ENCODE measurements at regions not wholly inside any gene's neighbourhood (a gene's known extent, or its start where the extent isn't known, plus 50 kb on each side); places are given as distances from the start of the nearest gene placed in this dataset.
"Not testable (repeated sequence)": the region's sequence is repeated elsewhere in the genome, so short reads cannot be mapped to it uniquely, and the experiment has no call there.

DNA sequence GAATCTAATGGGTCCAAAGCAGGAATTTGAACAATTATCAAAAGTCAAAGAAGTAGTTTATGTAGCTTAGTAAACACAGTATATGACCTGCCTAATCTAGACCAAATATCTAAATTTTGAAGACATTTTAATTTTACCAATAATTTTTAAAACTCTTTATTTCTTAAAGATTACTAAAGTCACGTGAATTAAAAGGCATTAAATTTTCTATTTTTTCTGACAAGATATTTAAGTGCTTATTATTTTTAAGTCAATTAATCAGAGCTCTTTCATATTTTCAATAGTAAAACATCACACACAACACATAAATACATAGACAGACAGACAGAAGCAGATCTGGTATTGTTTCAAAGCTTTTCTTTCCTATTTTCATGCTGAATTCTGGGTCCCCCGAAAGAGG is 89.5 kb downstream of the ZNF467 start:
- no peak for DNase-seq (ENCODE audit: low read depth)
- TF ChIP-seq, protein P1, sequence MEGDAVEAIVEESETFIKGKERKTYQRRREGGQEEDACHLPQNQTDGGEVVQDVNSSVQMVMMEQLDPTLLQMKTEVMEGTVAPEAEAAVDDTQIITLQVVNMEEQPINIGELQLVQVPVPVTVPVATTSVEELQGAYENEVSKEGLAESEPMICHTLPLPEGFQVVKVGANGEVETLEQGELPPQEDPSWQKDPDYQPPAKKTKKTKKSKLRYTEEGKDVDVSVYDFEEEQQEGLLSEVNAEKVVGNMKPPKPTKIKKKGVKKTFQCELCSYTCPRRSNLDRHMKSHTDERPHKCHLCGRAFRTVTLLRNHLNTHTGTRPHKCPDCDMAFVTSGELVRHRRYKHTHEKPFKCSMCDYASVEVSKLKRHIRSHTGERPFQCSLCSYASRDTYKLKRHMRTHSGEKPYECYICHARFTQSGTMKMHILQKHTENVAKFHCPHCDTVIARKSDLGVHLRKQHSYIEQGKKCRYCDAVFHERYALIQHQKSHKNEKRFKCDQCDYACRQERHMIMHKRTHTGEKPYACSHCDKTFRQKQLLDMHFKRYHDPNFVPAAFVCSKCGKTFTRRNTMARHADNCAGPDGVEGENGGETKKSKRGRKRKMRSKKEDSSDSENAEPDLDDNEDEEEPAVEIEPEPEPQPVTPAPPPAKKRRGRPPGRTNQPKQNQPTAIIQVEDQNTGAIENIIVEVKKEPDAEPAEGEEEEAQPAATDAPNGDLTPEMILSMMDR (IDR thresholded peaks at IDR 0.05; ENCODE audit: control insufficient read depth, insufficient read depth, low read depth, low read length, missing control alignments): no peak
- no peak overlapping the region for H3K4me3 ChIP-seq (ENCODE audit: control insufficient read depth, low read depth, low read length)

DNA sequence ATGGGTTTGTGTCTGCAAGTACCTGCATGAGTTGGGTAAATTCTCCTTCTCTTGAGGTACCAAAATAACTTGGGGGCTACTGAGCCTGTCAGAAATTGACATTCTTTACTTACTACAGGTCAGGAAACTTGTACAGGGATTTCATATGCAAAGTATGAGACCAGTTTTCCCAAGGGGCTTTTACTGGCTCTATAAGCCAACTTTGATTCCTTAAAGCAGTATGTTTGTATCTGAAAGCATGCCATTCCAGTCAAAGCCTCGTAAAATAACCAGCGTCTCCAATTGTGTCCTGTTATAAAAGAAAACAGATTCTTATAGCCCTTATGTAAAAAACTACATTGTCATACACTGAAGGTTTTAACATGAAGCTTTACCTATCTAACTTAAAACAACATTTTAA is 90.2 kb downstream of the ZNF467 start:
- no peak overlapping the region for H3K4me3 ChIP-seq (ENCODE audit: control insufficient read depth, low read depth, low read length)
- TF ChIP-seq, protein P1 (IDR thresholded peaks at IDR 0.05; ENCODE audit: control insufficient read depth, insufficient read depth, low read depth, low read length, missing control alignments): no peak
- DNase-seq (ENCODE audit: low read depth): no peak

DNA sequence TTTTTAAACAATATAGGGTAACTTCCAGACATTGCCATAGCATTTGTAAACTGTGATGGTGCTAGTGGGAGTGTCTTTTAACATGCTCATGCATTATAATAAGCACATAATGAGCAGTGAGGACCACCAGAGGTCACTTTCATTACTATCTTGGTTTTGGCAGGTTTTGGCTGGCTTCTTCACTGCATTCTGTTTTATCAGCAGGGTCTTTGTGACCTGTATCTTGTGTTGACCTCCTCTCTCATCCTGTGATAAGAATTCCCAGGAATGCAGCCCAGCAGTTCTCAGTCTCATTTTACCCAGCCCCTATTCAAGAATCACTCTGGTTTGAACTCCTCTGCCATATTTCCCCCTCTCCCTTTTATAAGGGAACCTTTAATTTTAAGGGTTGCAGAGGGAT is 91.3 kb downstream of the ZNF467 start:
- TF ChIP-seq, protein P1 (IDR thresholded peaks at IDR 0.05; ENCODE audit: control insufficient read depth, insufficient read depth, low read depth, low read length, missing control alignments): no peak
- no peak overlapping the region for H3K4me3 ChIP-seq (ENCODE audit: control insufficient read depth, low read depth, low read length)
- DNase-seq (ENCODE audit: low read depth): no peak

DNA sequence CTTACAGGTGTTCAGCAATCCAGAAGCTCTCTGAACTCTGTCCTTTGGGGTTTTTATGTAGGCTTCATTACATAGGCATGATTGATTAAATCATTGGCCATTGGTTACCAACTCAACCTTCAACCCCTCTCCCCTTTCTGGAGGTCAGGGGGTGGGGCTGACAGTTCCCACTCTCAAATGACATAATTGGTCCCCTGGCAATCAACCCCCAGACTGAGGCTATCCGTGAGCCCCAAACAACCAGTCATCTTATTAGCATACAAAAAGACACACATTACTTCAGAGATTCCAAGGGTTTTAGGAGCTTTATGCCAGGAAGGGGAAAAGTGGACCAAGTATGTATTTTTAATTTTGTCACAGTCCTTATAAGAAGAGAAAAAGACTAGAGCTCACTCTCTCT is 92.1 kb downstream of the ZNF467 start:
- no peak for DNase-seq (ENCODE audit: low read depth)
- TF ChIP-seq, protein P1 (IDR thresholded peaks at IDR 0.05; ENCODE audit: control insufficient read depth, insufficient read depth, low read depth, low read length, missing control alignments): no peak
- H3K4me3 ChIP-seq (ENCODE audit: control insufficient read depth, low read depth, low read length): no peak overlapping the region

DNA sequence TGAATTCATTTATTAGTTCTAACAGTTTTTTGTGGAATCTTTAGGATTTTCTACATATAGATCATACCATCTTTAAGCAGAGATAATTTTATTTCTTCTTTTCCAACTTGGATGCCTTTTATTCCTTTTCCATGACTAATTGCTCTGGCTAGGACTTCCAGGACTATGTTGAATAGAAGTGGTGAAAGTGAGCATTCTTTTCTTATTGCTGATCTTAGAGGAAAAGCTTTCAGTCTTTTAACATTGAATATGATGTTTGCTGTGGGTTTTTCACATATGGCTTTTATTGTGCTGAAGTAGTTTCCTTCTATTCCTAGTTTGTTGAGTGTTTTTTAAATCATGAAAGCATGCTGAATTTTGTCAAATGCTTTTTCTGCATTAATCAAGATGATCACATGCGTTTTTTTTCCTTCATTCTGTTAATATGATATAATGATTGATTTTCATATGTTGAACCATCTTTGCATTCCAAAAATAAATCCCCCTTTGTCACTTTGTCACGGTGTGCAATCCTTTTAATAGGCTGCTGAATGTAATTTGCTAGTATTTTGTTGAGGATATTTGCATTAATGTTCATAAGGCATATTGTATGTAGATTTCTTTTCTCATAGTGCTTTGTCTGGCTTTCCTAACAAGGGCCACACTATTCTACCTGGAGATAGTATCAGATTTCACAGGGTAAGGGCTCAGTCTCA is 92.9 kb downstream of the ZNF467 start:
- TF ChIP-seq, protein P1 (IDR thresholded peaks at IDR 0.05; ENCODE audit: control insufficient read depth, insufficient read depth, low read depth, low read length, missing control alignments): no peak
- no peak overlapping the region for H3K4me3 ChIP-seq (ENCODE audit: control insufficient read depth, low read depth, low read length)
- no peak for DNase-seq (ENCODE audit: low read depth)

DNA sequence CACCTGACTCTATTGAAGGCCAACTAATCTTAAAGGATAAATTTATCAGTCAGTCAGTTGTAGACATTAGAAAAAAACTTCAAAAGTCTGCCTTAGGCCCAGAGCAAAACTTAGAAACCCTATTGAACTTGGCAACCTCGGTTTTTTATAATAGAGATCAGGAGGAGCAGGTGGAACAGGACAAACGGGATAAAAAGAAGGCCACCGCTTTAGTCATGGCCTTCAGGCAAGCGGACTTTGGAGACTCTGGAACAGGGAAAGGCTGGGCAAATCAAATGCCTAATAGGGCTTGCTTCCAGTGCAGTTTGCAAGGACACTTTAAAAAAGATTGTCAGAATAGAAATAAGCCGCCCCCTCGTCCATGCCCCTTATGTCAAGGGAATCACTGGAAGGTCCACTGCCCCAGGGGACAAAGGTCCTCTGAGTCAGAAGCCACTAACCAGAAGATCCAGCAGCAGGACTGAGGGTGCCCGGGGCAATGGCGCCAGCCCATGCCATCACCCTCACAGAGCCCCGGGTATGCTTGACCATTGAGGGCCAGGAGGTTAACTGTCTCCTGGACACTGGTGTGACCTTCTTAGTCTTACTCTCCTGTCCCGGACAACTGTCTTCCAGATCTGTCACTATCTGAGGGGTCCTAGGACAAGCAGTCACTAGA is 98.5 kb downstream of the ZNF467 start:
- DNase-seq (ENCODE audit: low read depth); H3K4me3 ChIP-seq (ENCODE audit: control insufficient read depth, low read depth, low read length): not testable (repeated sequence)

DNA sequence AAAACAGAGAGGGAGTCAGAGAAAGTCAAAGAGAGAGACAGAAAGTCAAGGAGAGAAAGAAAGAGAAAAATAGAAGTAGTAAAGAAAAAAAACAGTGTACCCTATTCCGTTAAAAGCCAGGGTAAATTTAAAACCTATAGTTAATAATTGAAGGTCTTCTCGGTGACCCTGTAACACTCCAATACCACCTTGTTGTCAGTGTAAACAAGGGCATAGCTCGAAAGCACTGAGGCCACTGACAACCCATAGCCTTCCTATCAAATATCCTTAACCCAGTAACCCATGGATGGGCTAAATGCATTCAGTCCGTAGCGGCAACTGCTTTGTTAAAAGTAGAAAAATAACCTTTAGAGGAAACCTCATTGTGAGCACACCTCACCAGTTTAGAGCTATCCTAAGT is 100.4 kb downstream of the ZNF467 start:
- TF ChIP-seq, protein P1 (IDR thresholded peaks at IDR 0.05; ENCODE audit: control insufficient read depth, insufficient read depth, low read depth, low read length, missing control alignments): no peak
- DNase-seq (ENCODE audit: low read depth): no peak
- H3K4me3 ChIP-seq (ENCODE audit: control insufficient read depth, low read depth, low read length): no peak overlapping the region

Measured in AG09309 (cell line).